ENCODE measurements at regions not wholly inside any gene's neighbourhood (a gene's known extent, or its start where the extent isn't known, plus 50 kb on each side); places are given as distances from the start of the nearest gene placed in this dataset.

DNA sequence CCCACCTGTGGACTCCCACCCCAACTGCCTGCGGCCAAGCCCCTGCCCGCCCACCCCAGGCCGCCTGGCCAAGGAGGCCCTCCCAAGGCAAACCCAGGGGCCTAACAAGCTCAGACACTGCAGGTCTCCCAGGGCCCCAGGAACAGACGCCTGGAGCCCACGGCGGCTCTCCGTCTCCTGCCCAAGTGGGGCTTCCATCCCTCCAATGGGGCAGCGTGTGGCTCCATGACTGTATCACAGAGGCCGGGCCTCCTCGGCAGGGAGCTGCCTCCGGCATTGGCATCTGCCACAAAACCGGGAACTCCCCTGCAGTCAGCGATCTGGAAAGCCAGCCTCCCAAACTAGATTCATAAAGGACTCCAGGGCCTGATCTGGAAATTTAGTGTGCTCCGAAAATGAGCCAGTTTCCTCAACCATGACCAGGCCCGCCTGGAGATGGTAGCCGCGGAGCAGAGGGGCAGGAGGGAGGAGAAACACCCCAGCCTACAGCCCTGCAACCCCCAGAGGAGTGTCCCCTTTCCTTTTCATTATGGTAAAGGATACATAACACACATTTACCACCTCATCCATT is 148.3 kb upstream of the IQSEC1 start:
- FAIRE-seq = no peak
- no peak for TF ChIP-seq POLR2AphosphoS5 (IDR thresholded peaks at IDR 0.05; ENCODE audit: low read depth, low read length)
- TF ChIP-seq POLR2A (IDR thresholded peaks at IDR 0.05; ENCODE audit: low read depth, low read length) = no peak
- TF ChIP-seq TAF1 (IDR thresholded peaks at IDR 0.05; ENCODE audit: borderline replicate concordance, low read depth, low read length) = no peak
- no peak for DNase-seq (ENCODE audit: insufficient read length)

DNA sequence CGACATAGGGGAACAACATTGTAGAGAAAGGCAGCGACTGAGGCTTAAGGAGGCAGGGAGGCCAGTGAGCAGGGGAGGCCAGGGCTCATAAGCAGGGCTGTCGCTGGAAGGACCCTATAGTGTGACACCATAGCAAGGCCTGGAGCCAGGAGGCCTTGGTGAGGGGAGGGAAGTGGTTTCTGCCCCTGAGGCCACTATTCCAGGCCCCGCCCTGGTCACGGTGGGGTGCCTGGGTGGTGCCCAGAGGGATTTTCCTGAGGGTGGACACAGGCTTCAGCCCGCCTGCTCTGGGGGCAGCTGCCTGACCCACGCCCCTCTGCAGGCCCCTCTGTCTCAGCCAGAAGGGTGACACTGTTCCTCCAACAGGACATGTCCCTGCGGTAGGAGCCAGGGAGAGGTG is 147.8 kb upstream of the IQSEC1 start:
- FAIRE-seq = no peak
- TF ChIP-seq POLR2A (IDR thresholded peaks at IDR 0.05; ENCODE audit: low read depth, low read length) (no peak), POLR2AphosphoS5 (IDR thresholded peaks at IDR 0.05; ENCODE audit: low read depth, low read length) (no peak), TAF1 (IDR thresholded peaks at IDR 0.05; ENCODE audit: borderline replicate concordance, low read depth, low read length) (no peak)
- DNase-seq (ENCODE audit: insufficient read length) = no peak

DNA sequence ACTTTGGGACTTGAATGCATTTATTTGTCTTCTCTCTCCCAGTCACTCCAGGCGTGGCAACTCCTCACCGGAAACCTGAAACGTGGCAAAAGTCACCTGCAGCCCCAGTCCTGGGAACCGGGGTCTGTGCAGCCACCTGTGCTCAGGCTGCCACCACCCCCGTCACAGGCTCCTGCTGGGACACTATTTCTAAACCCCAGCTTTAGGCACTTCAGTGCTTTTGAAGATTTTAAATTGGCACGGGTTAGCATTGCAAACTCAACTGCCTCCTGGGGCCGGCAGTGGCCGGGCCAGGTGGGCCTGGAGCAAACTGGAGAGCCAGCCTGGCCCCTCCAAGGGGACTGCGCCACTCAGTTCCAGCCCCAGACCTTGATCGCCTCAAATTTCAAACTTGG is 146.7 kb upstream of the IQSEC1 start:
- DNase-seq (ENCODE audit: insufficient read length) (no peak), FAIRE-seq (no peak)

DNA sequence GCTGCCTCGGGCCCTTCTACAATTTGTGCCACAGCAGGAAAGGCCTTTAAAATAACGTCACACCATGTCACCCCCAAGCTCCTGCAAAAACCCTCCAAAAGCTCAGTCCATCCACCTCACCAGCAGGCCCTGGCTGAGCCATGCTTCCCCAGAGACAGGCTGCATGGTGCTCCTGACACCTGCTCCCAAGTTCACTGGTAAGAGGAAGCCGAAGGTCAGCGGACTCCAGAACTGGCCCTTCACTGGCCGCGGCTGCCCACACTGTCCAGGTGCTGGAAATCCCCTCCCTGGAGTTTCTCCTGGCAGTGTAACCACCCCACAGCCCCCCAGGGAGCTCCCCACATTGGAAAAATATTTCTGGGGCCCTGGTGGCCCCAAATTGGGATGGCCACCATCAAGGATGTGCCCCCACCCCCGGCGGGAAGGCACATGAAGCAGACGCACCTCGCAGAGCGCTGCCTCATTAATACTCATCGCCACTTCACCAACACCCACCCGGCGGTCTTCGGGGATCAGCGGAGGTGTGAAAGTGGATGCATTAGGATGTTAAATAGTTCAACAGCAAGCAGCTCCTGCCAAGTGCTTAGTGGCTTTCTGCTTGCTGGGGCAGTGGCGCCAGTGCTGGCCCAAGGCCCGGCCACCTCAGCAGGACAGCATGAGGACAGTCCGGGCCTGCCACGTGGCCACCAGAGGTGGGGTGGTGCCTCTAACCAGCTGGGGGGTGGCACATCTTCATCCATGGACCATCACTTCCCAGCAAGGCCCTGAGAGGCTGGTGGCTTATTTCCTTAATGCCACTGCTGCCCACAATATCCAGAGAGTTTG is 146.1 kb upstream of the IQSEC1 start:
- FAIRE-seq (no peak), DNase-seq (ENCODE audit: insufficient read length) (no peak)
- TF ChIP-seq POLR2AphosphoS5 (IDR thresholded peaks at IDR 0.05; ENCODE audit: low read depth, low read length) = no peak
- no peak for TF ChIP-seq POLR2A (IDR thresholded peaks at IDR 0.05; ENCODE audit: low read depth, low read length)
- TF ChIP-seq TAF1 (IDR thresholded peaks at IDR 0.05; ENCODE audit: borderline replicate concordance, low read depth, low read length) = no peak

More for the DNA sequence above, 146.7 kb upstream of the IQSEC1 start:
- TF ChIP-seq POLR2AphosphoS5 (IDR thresholded peaks at IDR 0.05; ENCODE audit: low read depth, low read length) (no peak), TAF1 (IDR thresholded peaks at IDR 0.05; ENCODE audit: borderline replicate concordance, low read depth, low read length) (no peak), POLR2A (IDR thresholded peaks at IDR 0.05; ENCODE audit: low read depth, low read length) (no peak)

DNA sequence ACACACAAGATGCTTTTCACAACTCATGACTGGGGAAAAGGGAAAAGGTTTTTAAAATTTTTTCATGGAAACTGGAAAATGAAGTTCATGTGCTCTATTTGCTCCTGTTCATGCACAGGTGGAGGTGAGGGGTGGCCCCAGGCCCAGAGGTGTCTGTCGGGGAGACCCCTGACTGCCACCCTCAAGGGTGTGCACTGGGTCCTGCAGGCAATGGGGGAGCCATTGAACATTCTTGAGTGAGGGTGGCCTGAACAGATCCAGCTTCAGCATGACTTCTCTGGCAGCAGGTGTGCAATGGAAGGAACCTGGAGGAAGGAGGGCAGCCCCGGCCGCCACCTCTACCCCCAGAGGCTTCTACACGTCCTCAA is 145.3 kb upstream of the IQSEC1 start:
- DNase-seq (ENCODE audit: insufficient read length) (no peak), FAIRE-seq (no peak)
- TF ChIP-seq POLR2A (IDR thresholded peaks at IDR 0.05; ENCODE audit: low read depth, low read length) (no peak), POLR2AphosphoS5 (IDR thresholded peaks at IDR 0.05; ENCODE audit: low read depth, low read length) (no peak), TAF1 (IDR thresholded peaks at IDR 0.05; ENCODE audit: borderline replicate concordance, low read depth, low read length) (no peak)

DNA sequence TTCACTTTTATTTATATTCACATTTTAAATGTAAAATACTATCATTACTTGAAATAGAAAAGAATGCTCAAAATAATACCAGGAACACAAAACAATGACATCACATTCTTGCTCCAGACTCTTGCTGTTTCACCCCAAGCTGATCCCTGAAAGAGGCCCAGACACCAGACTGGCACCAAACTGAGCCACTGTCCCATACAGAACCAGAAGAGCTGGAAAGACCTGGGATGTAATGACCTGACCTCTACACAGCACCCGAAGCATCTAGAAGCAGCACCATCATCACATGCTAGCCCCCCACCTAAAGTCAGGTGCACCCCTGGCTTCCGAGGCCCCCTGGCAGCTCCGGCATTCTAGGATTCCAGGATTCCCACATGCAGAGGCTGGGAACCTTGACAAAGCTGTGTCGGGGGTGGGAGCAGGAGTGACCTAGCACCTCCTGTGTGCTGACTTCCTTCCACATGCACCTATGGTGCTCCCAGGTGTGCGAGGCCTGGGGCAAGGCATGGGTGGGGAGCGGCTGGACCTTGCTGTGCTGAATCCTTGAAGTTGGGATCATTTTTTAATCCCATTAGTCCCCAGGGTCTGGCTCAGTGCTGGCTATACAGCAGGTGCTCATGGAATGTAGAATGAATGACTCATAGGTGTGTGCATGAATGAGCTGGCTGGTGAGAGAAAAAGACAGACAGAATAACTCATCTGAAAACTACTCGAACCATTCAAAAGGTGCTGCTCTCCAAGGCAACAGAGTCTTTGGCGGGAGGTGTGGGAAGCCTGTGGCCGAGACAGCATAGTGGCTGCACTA is 144.7 kb upstream of the IQSEC1 start:
- FAIRE-seq (no peak), DNase-seq (ENCODE audit: insufficient read length) (no peak)
- TF ChIP-seq POLR2AphosphoS5 (IDR thresholded peaks at IDR 0.05; ENCODE audit: low read depth, low read length) = no peak
- TF ChIP-seq POLR2A (IDR thresholded peaks at IDR 0.05; ENCODE audit: low read depth, low read length) = no peak
- no peak for TF ChIP-seq TAF1 (IDR thresholded peaks at IDR 0.05; ENCODE audit: borderline replicate concordance, low read depth, low read length)

DNA sequence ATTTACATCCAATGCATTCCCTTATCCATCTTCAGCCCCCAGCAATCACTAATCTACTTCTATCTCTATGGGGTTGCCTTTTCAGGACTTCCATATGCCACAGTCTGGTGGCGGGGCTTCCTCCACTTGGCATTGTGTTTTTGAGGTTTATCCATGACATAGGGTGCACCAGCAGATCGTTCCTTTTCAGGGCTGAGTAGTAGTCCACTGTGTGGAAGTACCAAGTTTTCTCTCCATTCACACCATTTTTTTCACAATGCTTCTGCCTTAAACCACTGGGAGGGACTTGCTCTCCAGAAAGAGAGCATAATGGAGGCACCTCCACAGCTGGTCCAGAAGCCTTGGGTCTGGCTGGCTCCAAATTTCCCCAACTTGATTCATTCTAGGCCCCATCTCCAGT is 144.0 kb upstream of the IQSEC1 start:
- no peak for TF ChIP-seq TAF1 (IDR thresholded peaks at IDR 0.05; ENCODE audit: borderline replicate concordance, low read depth, low read length)
- TF ChIP-seq POLR2A (IDR thresholded peaks at IDR 0.05; ENCODE audit: low read depth, low read length) = no peak
- TF ChIP-seq POLR2AphosphoS5 (IDR thresholded peaks at IDR 0.05; ENCODE audit: low read depth, low read length) = no peak
- DNase-seq (ENCODE audit: insufficient read length) (no peak), FAIRE-seq (no peak)

DNA sequence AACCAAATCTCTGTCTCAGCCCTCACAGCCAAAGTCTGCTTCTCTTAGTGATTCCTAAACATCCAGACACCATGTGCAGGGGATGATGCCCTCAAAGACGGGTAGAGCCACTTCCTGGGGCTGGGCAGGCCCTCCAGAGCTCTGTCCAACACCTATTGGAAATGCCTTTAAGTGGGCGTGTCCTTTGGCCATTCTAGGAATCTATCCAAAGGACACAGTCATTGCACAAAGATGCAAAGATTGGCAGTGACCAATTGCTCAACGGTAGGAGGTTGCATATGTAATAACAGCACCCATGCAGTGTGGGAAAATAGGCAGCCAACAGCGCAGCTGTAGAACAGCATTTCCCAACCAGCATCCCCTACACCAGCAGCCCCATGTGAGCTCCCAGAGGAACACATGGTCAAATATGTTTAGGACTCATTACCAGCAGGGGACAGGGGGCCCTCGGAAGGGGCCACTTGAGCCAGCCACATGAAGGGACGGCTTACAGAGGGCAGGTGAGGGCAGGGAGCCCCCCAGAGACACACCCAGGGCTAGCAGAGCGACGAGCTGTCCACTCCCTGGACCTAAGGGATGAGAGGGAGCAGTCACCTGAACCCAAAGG is 142.8 kb upstream of the IQSEC1 start:
- TF ChIP-seq POLR2A (IDR thresholded peaks at IDR 0.05; ENCODE audit: low read depth, low read length) (no peak), TAF1 (IDR thresholded peaks at IDR 0.05; ENCODE audit: borderline replicate concordance, low read depth, low read length) (no peak), POLR2AphosphoS5 (IDR thresholded peaks at IDR 0.05; ENCODE audit: low read depth, low read length) (no peak)
- FAIRE-seq (no peak), DNase-seq (ENCODE audit: insufficient read length) (no peak)

DNA sequence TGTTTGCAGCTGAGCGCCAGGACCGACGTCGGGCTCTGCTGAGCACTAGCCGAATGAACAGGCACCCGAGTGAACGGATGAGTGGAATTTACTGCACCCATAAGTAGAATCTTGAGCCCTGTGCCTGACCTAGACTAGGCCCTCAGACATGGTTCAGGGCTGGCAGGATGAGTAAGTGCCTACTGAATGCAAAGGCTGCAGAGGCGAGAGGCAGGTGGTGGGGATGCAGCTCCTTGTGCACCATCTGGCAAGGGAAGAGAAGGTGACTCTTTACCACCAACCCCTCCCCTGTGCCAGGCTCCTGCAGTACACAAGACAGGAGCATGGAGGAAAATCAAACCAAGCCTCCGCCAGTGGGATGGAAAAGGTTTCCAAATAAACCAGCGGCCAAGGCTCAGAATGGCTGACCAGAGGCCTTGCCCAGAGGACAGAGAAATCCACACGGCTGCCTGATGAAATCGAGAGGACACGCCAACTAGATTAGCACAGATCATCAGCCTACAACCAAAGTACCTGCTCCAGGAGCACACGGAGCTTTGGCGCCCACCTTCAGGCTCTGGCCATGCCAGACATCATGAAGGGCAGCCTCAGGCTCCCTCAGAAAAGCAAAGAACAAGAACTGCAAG is 141.7 kb upstream of the IQSEC1 start:
- no peak for TF ChIP-seq TAF1 (IDR thresholded peaks at IDR 0.05; ENCODE audit: borderline replicate concordance, low read depth, low read length)
- TF ChIP-seq POLR2AphosphoS5 (IDR thresholded peaks at IDR 0.05; ENCODE audit: low read depth, low read length) = no peak
- no peak for TF ChIP-seq POLR2A (IDR thresholded peaks at IDR 0.05; ENCODE audit: low read depth, low read length)
- FAIRE-seq = no peak
- no peak for DNase-seq (ENCODE audit: insufficient read length)

DNA sequence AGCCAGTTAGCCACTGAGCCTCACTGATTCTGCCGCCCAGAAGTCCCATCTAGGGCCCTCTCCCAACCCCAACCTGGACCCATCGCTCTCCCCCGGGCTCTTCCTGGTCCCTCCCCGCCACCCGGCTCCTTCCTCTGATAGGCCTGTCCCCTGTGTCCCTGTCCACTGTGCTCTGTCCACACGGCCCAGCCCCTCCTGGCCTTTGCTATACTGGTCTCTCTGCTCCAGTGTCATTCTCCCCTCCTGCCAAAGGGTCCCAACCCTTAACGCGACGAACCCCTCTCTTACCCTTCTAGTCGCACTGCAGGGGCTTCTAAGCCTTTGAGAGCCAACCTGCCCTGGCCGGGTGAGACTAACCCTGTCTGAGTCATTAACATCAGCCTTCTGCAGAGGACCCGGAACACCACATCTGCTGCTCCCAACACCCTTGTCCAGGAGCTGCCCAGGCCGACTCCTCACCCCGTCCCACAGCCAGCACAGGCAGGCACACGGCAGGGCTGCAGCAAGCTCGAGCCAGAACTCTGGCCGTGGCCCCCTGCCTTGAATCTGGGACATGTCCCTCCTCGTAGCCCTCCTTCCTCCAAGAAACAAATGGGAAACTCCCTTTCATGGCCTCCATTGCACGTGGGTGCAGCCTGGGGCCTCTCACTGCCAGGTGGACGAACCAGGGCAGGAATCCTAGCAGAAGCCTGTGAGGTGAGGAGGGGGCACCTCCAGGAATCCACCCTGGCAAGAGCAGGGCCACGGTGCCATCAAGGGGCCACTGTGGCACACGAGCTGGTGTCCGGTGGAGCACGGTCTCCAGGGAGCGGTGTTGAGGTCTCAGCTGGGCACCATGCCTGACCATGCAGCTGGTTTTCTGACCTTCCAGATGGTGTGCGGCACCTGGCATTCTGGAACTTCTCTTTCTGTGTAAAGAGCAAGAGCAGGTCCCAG is 140.9 kb upstream of the IQSEC1 start:
- TF ChIP-seq POLR2AphosphoS5 (IDR thresholded peaks at IDR 0.05; ENCODE audit: low read depth, low read length) (no peak), TAF1 (IDR thresholded peaks at IDR 0.05; ENCODE audit: borderline replicate concordance, low read depth, low read length) (no peak), POLR2A (IDR thresholded peaks at IDR 0.05; ENCODE audit: low read depth, low read length) (no peak)
- DNase-seq (ENCODE audit: insufficient read length) (no peak), FAIRE-seq (no peak)
